RWPE1 (cell line): ENCODE measurements at regions not wholly inside any gene's neighbourhood (a gene's known extent, or its start where the extent isn't known, plus 50 kb on each side); places are given as distances from the start of the nearest gene placed in this dataset.

ENCODE experiments used
- CTCF ChIA-PET: fragments of 350-600 bp; sonication (Branson Sonifier 250); formaldehyde crosslinking; extraction: SDS; loops from one replicate; lab custom pipeline; 2021; lab: Yijun Ruan, JAX
- POLR2A ChIA-PET: fragments of 400-600 bp; formaldehyde crosslinking; extraction: SDS; loops from one replicate; lab custom pipeline; 2020; ENCODE audit warnings: antibody characterized with exemption; ENCODE audit not compliant: low non-redundant PET; lab: Yijun Ruan, JAX
- DNase-seq: peaks from one replicate; pipeline ENCODE4 v3.0.0; 2012; ENCODE audit warnings: low spot score
- H3K27ac ChIP-seq: fragments of 450-650 bp; 2 replicates; pipeline ENCODE4 v1.5.1; 2017
- CTCF ChIP-seq: fragments of 450-650 bp; conservative IDR thresholded peaks from 2 replicates; pipeline ENCODE4 v1.5.1; 2017; ENCODE audit warnings: low read depth, mild to moderate bottlenecking

- TF ChIP-seq CTCF = no peak
- peak overlapping the region; percentile 62; the same call in 1 of the 2 replicates for H3K27ac ChIP-seq
- ChIA-PET POLR2A (no interaction called here), CTCF (interaction anchor here (0.7 to 1.3 kb wide), 3 partner anchors 14 to 136 kb away, joined by 3 to 6 read pairs (median 4); no protein-coding TSS in a partner anchor)
- DNase-seq = peak; percentile 77
Observed at GRCh38 chr4:55183926-55184599, 58.7 kb upstream of the KDR start.

- POLR2A ChIA-PET = no interaction called here
- H3K27ac ChIP-seq = peak overlapping the region; percentile 62; the same call in 1 of the 2 replicates
- TF ChIP-seq CTCF = peak; percentile 39
- no peak for DNase-seq
- CTCF ChIA-PET = interaction anchor here (0.6 to 1.3 kb wide), 5 partner anchors 15 to 214 kb away, joined by 3 to 6 read pairs (median 5); no protein-coding TSS in a partner anchor
Observed at GRCh38 chr4:55184600-55185523, 59.5 kb upstream of the KDR start.

GRCh38 chr4:55186123-55186522 lies 60.7 kb upstream of the KDR start:
- no peak for TF ChIP-seq CTCF
- CTCF ChIA-PET = interaction anchor here (0.7 kb wide), 1 partner anchor 209 kb away, joined by 3 read pairs; no protein-coding TSS in a partner anchor
- no peak for DNase-seq
- POLR2A ChIA-PET = interaction anchor here (0.5 kb wide), 1 partner anchor 15 kb away, joined by 3 read pairs; no protein-coding TSS in a partner anchor
- no peak overlapping the region for H3K27ac ChIP-seq

GRCh38 chr4:55186700-55187099 lies 61.3 kb upstream of the KDR start:
- DNase-seq = no peak
- no peak for TF ChIP-seq CTCF
- ChIA-PET POLR2A (no interaction called here), CTCF (no interaction called here)
- no peak overlapping the region for H3K27ac ChIP-seq

GRCh38 chr4:55214172-55214571 lies 88.8 kb upstream of the KDR start:
- TF ChIP-seq CTCF = no peak
- peak; percentile 3 for DNase-seq
- CTCF ChIA-PET = no interaction called here
- POLR2A ChIA-PET = no interaction called here
- no peak overlapping the region for H3K27ac ChIP-seq

GRCh38 chr4:55215087-55215486 lies 89.7 kb upstream of the KDR start:
- no peak for TF ChIP-seq CTCF
- ChIA-PET POLR2A (no interaction called here), CTCF (no interaction called here)
- no peak for DNase-seq
- no peak overlapping the region for H3K27ac ChIP-seq
